Duodenal mucosa (tissue), 2 donors: ENCODE measurements at regions not wholly inside any gene's neighbourhood (a gene's known extent, or its start where the extent isn't known, plus 50 kb on each side); places are given as distances from the start of the nearest gene placed in this dataset.
"Not testable (repeated sequence)": the region's sequence is repeated elsewhere in the genome, so short reads cannot be mapped to it uniquely, and the experiment has no call there.

Experiments used
- H3K27ac ChIP-seq: one replicate; pipeline ENCODE4 v1.7.0; 2013; ENCODE audit warnings: low read depth, low read length
- H3K27me3 ChIP-seq, 2 donors: one replicate each; pipeline ENCODE4 v1.7.0; 2013; ENCODE audit warnings: low read length in 2 of 2, control low read depth in 1 of 2; ENCODE audit not compliant: insufficient read depth in 2 of 2, control insufficient read depth in 1 of 2
- H3K36me3 ChIP-seq, 2 donors: one replicate each; pipeline ENCODE4 v1.7.0; 2013; ENCODE audit warnings: low read length in 2 of 2, control low read depth in 1 of 2; ENCODE audit not compliant: insufficient read depth in 2 of 2, control insufficient read depth in 1 of 2
- H3K4me1 ChIP-seq, 2 donors: one replicate each; pipeline ENCODE4 v1.7.0; 2013; ENCODE audit warnings: low read length in 2 of 2, control low read depth in 1 of 2; ENCODE audit not compliant: insufficient read depth in 2 of 2, control insufficient read depth in 1 of 2
- H3K4me3 ChIP-seq, 2 donors: one replicate each; pipeline ENCODE4 v1.7.0; 2013; ENCODE audit warnings: low read length in 2 of 2, low read depth in 1 of 2
- H3K9ac ChIP-seq, 2 donors: one replicate each; pipeline ENCODE4 v1.7.0; 2013; ENCODE audit warnings: low read length in 2 of 2, low read depth in 1 of 2
- H3K9me3 ChIP-seq, 2 donors: one replicate each; pipeline ENCODE4 v1.7.0; 2013; ENCODE audit warnings: low read length in 2 of 2, control low read depth in 1 of 2; ENCODE audit not compliant: control insufficient read depth in 1 of 2

- H3K9ac ChIP-seq, result no peak overlapping the region
- no peaks in the 10 kb centered on the region for H3K9me3 ChIP-seq
- H3K36me3 ChIP-seq, result no peaks in the 10 kb centered on the region
- no peaks in the 10 kb centered on the region for H3K27me3 ChIP-seq
- H3K27ac ChIP-seq, result no peak overlapping the region
- H3K4me3 ChIP-seq, result no peak overlapping the region
- H3K4me1 ChIP-seq, result no peaks in the 10 kb centered on the region
These were observed 192.3 kb downstream of the FCRL5 start for GRCh38 chr1:157360023-157360390.

DNA sequence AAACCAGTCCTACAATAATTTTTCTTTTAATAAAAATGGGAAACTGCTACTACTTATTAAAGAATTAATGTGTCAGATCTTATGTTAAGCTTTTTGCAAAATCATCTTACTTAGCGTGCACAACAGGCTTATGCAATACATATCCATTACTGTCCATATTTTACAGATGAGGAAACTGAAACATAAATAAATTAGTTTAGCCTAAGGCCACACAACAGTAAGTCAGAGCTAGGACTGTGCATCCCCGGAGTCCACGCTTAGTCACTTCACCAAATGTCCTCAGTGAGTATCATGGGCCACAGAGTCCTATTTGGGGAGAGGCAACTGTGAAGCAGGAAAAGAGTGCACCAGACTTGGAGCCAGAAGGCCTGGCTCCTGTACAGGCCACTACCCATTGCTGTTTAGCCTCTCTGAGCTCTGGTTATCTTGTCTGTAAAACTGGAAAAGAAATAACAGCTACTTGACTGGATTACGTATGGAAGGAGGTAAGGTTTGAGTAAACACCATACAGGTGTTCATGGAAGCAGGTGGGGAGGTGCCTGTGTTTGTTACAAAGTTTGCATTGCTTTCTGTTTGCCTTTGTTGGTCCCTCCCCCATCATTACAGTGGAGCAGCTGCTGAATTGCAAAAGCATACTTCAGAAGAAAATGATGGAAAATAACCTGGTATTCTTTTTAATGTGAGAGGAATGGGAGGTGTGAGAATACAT lies 192.8 kb downstream of the FCRL5 start:
- no peak overlapping the region for H3K4me3 ChIP-seq
- H3K4me1 ChIP-seq, result no peaks in the 10 kb centered on the region
- no peak overlapping the region for H3K9ac ChIP-seq
- H3K9me3 ChIP-seq, result no peaks in the 10 kb centered on the region
- no peaks in the 10 kb centered on the region for H3K27me3 ChIP-seq
- no peak overlapping the region for H3K27ac ChIP-seq
- H3K36me3 ChIP-seq, result no peaks in the 10 kb centered on the region

DNA sequence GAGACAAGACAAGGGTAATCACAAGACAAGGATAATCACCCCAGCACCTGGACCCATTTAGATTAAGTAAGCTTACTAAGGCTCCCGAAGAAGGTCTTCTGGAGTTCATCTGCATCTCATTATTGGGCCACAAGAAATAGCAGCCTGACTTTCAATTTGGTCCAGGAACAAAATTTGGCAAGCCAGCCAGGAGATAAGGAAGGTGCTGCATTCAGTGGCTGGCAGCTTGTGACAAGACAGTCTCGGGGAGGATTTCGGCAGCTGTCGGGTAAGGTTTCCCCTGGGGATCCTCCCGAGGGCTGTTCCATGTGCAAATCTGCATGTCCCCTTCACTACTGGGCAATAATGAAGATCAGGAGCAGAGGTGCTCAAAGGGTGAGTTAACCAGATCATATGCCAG lies 195.2 kb downstream of the FCRL5 start:
- Histone ChIP-seq H3K4me1 (no peaks in the 10 kb centered on the region), H3K27ac (no peak overlapping the region), H3K27me3 (no peaks in the 10 kb centered on the region)

DNA sequence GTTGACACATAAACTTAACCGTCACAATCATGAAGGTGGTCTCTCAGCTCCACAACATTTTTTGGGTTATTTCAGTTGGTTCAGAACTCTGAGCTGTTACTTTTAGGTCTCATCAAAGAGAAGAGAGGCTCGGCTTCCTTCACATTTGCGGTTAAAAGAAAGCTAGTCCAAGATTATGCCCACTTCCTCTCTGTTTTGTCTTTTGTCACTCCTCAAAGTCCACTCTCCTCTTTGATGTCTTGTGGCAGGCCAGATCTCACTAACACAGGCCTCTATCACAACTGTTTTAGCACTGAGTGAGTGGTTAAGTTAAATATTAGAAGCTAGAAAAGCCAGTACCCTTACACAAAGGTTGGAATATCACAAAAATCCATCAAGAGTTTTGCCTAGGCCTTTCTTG lies 195.7 kb downstream of the FCRL5 start:
- no peak overlapping the region for H3K27ac ChIP-seq
- no peak overlapping the region for H3K4me3 ChIP-seq
- no peaks in the 10 kb centered on the region for H3K9me3 ChIP-seq

More for the DNA sequence above, 195.2 kb downstream of the FCRL5 start:
- H3K9ac ChIP-seq, result no peak overlapping the region
- no peak overlapping the region for H3K4me3 ChIP-seq
- H3K36me3 ChIP-seq, result no peaks in the 10 kb centered on the region
- H3K9me3 ChIP-seq, result no peaks in the 10 kb centered on the region

GRCh38 chr1:157353546-157353945 lies 198.8 kb downstream of the FCRL5 start:
- H3K4me3 ChIP-seq, result no peak overlapping the region
- H3K27ac ChIP-seq, result no peak overlapping the region
- no peaks in the 10 kb centered on the region for H3K4me1 ChIP-seq
- no peaks in the 10 kb centered on the region for H3K9me3 ChIP-seq
- no peak overlapping the region for H3K9ac ChIP-seq
- H3K36me3 ChIP-seq, result no peaks in the 10 kb centered on the region
- no peaks in the 10 kb centered on the region for H3K27me3 ChIP-seq

More for the DNA sequence above, 195.7 kb downstream of the FCRL5 start:
- Histone ChIP-seq H3K9ac (no peak overlapping the region), H3K27me3 (no peaks in the 10 kb centered on the region), H3K4me1 (no peaks in the 10 kb centered on the region), H3K36me3 (no peaks in the 10 kb centered on the region)

GRCh38 chr1:157352817-157353408 lies 199.4 kb downstream of the FCRL5 start:
- H3K27me3 ChIP-seq, result no peaks in the 10 kb centered on the region
- no peaks in the 10 kb centered on the region for H3K4me1 ChIP-seq
- no peaks in the 10 kb centered on the region for H3K9me3 ChIP-seq
- no peak overlapping the region for H3K4me3 ChIP-seq
- no peak overlapping the region for H3K27ac ChIP-seq
- H3K36me3 ChIP-seq, result no peaks in the 10 kb centered on the region
- H3K9ac ChIP-seq, result no peak overlapping the region

- H3K36me3 ChIP-seq, result no peaks in the 10 kb centered on the region
- no peaks in the 10 kb centered on the region for H3K9me3 ChIP-seq
- H3K4me1 ChIP-seq, result no peaks in the 10 kb centered on the region
- H3K27me3 ChIP-seq, result no peaks in the 10 kb centered on the region
- no peak overlapping the region for H3K4me3 ChIP-seq
- no peak overlapping the region for H3K9ac ChIP-seq
- H3K27ac ChIP-seq, result no peak overlapping the region
These were observed 200.1 kb downstream of the FCRL5 start for GRCh38 chr1:157352216-157352615.

- not testable (repeated sequence) for H3K27ac ChIP-seq, H3K9me3 ChIP-seq, H3K27me3 ChIP-seq, H3K9ac ChIP-seq, H3K4me1 ChIP-seq, H3K4me3 ChIP-seq, H3K36me3 ChIP-seq
These were observed 200.5 kb downstream of the FCRL5 start for GRCh38 chr1:157351800-157352199.

- no peak overlapping the region for H3K9ac ChIP-seq
- H3K9me3 ChIP-seq, result no peaks in the 10 kb centered on the region
- H3K27me3 ChIP-seq, result no peaks in the 10 kb centered on the region
- H3K4me1 ChIP-seq, result no peaks in the 10 kb centered on the region
- no peak overlapping the region for H3K4me3 ChIP-seq
- no peaks in the 10 kb centered on the region for H3K36me3 ChIP-seq
- H3K27ac ChIP-seq, result no peak overlapping the region
These were observed 203.5 kb downstream of the FCRL5 start for GRCh38 chr1:157348538-157349480.

GRCh38 chr1:157347506-157347905 lies 204.8 kb downstream of the FCRL5 start:
- no peak overlapping the region for H3K27ac ChIP-seq
- H3K36me3 ChIP-seq, result no peaks in the 10 kb centered on the region
- no peak overlapping the region for H3K9ac ChIP-seq
- no peak overlapping the region for H3K4me3 ChIP-seq
- no peaks in the 10 kb centered on the region for H3K9me3 ChIP-seq
- H3K27me3 ChIP-seq, result no peaks in the 10 kb centered on the region
- H3K4me1 ChIP-seq, result no peaks in the 10 kb centered on the region
